ENCODE measurements at regions not wholly inside any gene's neighbourhood (a gene's known extent, or its start where the extent isn't known, plus 50 kb on each side); places are given as distances from the start of the nearest gene placed in this dataset.

GRCh38 chr12:4158306-4158705 is 115.3 kb upstream of the CCND2 start:
- Mint-ChIP-seq H3K4me1 (peaks cover 8% of the 10 kb centered on the region), H3K9me3 (peaks cover 0 to 6% (median 0%) of the 10 kb centered on the region in 7 donors), H3K4me3 (no peak overlapping the region), H3K27me3 (ENCODE audit: low read depth in 3 of 3) (peaks cover 1 to 3% (median 2%) of the 10 kb centered on the region in 3 donors), H3K36me3 (no peaks in the 10 kb centered on the region), H3K27ac (no peak overlapping the region)
- Histone ChIP-seq H3K4me3 (replicated peaks in 1 of 3; ENCODE audit: low read depth in 2 of 3, low read length in 3 of 3) (no peak overlapping the region), H2AFZ (ENCODE audit: insufficient read depth, low read depth, low read length, poor library complexity, severe bottlenecking) (no peak overlapping the region), H3K9ac (ENCODE audit: insufficient read depth, low read length, poor library complexity, severe bottlenecking) (no peak overlapping the region), H3K9me3 (replicated peaks in 1 of 2; ENCODE audit: control insufficient read depth in 1 of 2, insufficient read depth in 1 of 2, low read length in 2 of 2) (no peaks in the 10 kb centered on the region), H3K36me3 (replicated peaks in 1 of 2; ENCODE audit: control insufficient read depth in 1 of 2, insufficient read depth in 2 of 2, low read length in 2 of 2) (no peaks in the 10 kb centered on the region), H3K79me2 (ENCODE audit: insufficient read depth, low read length) (no peaks in the 10 kb centered on the region), H4K20me1 (ENCODE audit: insufficient read depth, low read length) (no peaks in the 10 kb centered on the region), H3K27me3 (ENCODE audit: control insufficient read depth in 2 of 2, insufficient read depth in 2 of 2, low read length in 2 of 2) (no peaks in the 10 kb centered on the region), H3K27ac (ENCODE audit: low read depth in 1 of 2, low read length in 2 of 2) (no peak overlapping the region), H3K4me1 (ENCODE audit: control insufficient read depth in 1 of 2, insufficient read depth in 2 of 2, low read length in 2 of 2) (peaks cover 6% of the 10 kb centered on the region in 2 donors), H3K4me2 (replicated peaks; ENCODE audit: extremely low read depth, low read length, poor library complexity, severe bottlenecking) (no peak overlapping the region)
- WGBS (ENCODE audit: insufficient coverage): no CpG with 5 or more reads among the region's 2 CpGs
- intact Hi-C loops (cut with micrococcal nuclease): loop anchor here in 1 of 2 donors (5.0 to 10.0 kb wide), 2 partner anchors 46 to 56 kb away; no protein-coding TSS in a partner anchor
- DNase-seq: no peak
- TF ChIP-seq CTCF (IDR thresholded peaks at IDR 0.05): no peak

- Histone ChIP-seq H3K4me3 (replicated peaks in 1 of 3; ENCODE audit: low read depth in 2 of 3, low read length in 3 of 3) (no peak overlapping the region), H3K9me3 (replicated peaks in 1 of 2; ENCODE audit: control insufficient read depth in 1 of 2, insufficient read depth in 1 of 2, low read length in 2 of 2) (no peaks in the 10 kb centered on the region), H3K9ac (ENCODE audit: insufficient read depth, low read length, poor library complexity, severe bottlenecking) (no peak overlapping the region), H3K4me2 (replicated peaks; ENCODE audit: extremely low read depth, low read length, poor library complexity, severe bottlenecking) (no peak overlapping the region), H4K20me1 (ENCODE audit: insufficient read depth, low read length) (no peaks in the 10 kb centered on the region), H2AFZ (ENCODE audit: insufficient read depth, low read depth, low read length, poor library complexity, severe bottlenecking) (no peak overlapping the region), H3K36me3 (replicated peaks in 1 of 2; ENCODE audit: control insufficient read depth in 1 of 2, insufficient read depth in 2 of 2, low read length in 2 of 2) (no peaks in the 10 kb centered on the region), H3K79me2 (ENCODE audit: insufficient read depth, low read length) (no peaks in the 10 kb centered on the region), H3K4me1 (ENCODE audit: control insufficient read depth in 1 of 2, insufficient read depth in 2 of 2, low read length in 2 of 2) (peaks cover 15 to 16% of the 10 kb centered on the region in 2 donors), H3K27me3 (ENCODE audit: control insufficient read depth in 2 of 2, insufficient read depth in 2 of 2, low read length in 2 of 2) (no peaks in the 10 kb centered on the region), H3K27ac (ENCODE audit: low read depth in 1 of 2, low read length in 2 of 2) (no peak overlapping the region)
- no peak for DNase-seq
- peaks cover 0 to 3% (median 2%) of the 10 kb centered on the region in 3 donors for H3K27me3 Mint-ChIP-seq (ENCODE audit: low read depth in 3 of 3)
- intact Hi-C loops (cut with micrococcal nuclease): loop anchor here in 1 of 2 donors (5.0 to 10.0 kb wide), 2 partner anchors 45 to 58 kb away; no protein-coding TSS in a partner anchor
- no peaks in the 10 kb centered on the region for H3K36me3 Mint-ChIP-seq
- no peak overlapping the region for H3K4me3 Mint-ChIP-seq
- peaks cover 17% of the 10 kb centered on the region for H3K4me1 Mint-ChIP-seq
- peaks cover 0 to 6% (median 0%) of the 10 kb centered on the region in 7 donors for H3K9me3 Mint-ChIP-seq
- 86% methylated on average over 1 of the region's 3 CpGs for WGBS (ENCODE audit: insufficient coverage)
- TF ChIP-seq CTCF (IDR thresholded peaks at IDR 0.05): no peak
- no peak overlapping the region for H3K27ac Mint-ChIP-seq
Measured at GRCh38 chr12:4157122-4157521, 116.4 kb upstream of the CCND2 start.
